Upper lobe of left lung (tissue), 6 donors: ENCODE measurements at regions not wholly inside any gene's neighbourhood (a gene's known extent, or its start where the extent isn't known, plus 50 kb on each side); places are given as distances from the start of the nearest gene placed in this dataset.

Source experiments
- ATAC-seq, 2 donors: fragments of 200-7000 bp; cut with Tn5 transposase; one replicate each; pipeline ENCODE4 v1.9.1; 2022; ENCODE audit warnings: mild to moderate bottlenecking in 2 of 2, moderate library complexity in 2 of 2; ENCODE audit not compliant: low FRiP score in 2 of 2
- DNase-seq, 2 donors: peaks; one replicate each; pipeline ENCODE4 v3.0.0-alpha.2; 2019 to 2020
- H3K27ac ChIP-seq, 4 donors: fragments of 200-600 bp; sonication (generic); one replicate each; pipeline ENCODE4 v1.5.1; 2016 to 2019
- H3K27me3 ChIP-seq, 4 donors: fragments of 200-600 bp; sonication (generic); one replicate each; pipeline ENCODE4 v1.5.1; 2017 to 2019
- H3K36me3 ChIP-seq, 4 donors: fragments of 200-600 bp; sonication (generic); one replicate each; pipeline ENCODE4 v1.5.1; 2016 to 2019
- H3K4me1 ChIP-seq, 4 donors: fragments of 200-600 bp; sonication (generic); one replicate each; pipeline ENCODE4 v1.5.1; 2018 to 2019
- H3K4me3 ChIP-seq, 4 donors: fragments of 200-600 bp; sonication (generic); one replicate each; pipeline ENCODE4 v1.5.1; 2017 to 2019; ENCODE audit warnings: mild to moderate bottlenecking in 2 of 4, moderate library complexity in 1 of 4
- H3K9me3 ChIP-seq, 4 donors: fragments of 200-600 bp; sonication (generic); one replicate each; pipeline ENCODE4 v1.5.1; 2018 to 2019
- CTCF ChIP-seq, 6 experiments: fragments of 450-650 bp in 4 of 6; fragments of 200-600 bp in 2 of 6; sonication (generic) in 2 of 6; IDR thresholded peaks; one replicate each; pipeline ENCODE4 v1.5.1; 2016 to 2019; ENCODE audit warnings: antibody characterized with exemption in 6 of 6
- EP300 ChIP-seq, 4 donors: sonication (generic); formaldehyde crosslinking; IDR thresholded peaks; one replicate each; pipeline ENCODE4 v1.5.1; 2017; ENCODE audit warnings: antibody characterized with exemption in 4 of 4, control low read depth in 2 of 4
- POLR2A ChIP-seq, 4 donors: fragments of 450-650 bp; IDR thresholded peaks; one replicate each; pipeline ENCODE4 v1.5.1; 2016 to 2017; ENCODE audit warnings: antibody characterized with exemption in 4 of 4, mild to moderate bottlenecking in 2 of 4
- POLR2AphosphoS5 ChIP-seq, 2 donors: sonication (generic); formaldehyde crosslinking; IDR thresholded peaks; one replicate each; pipeline ENCODE4 v1.5.1; 2017; ENCODE audit warnings: antibody characterized with exemption in 2 of 2
- WGBS, 2 donors: methylation state at CpG; one replicate each; pipeline ENCODE4 v1.1.5; 2017 to 2018; 5-methylcytosine and 5-hydroxymethylcytosine counted together
- donor health status: DM: no; HTN: no; CAD: no; lungs with moderate emphysema.
- donor health status: DM: no; HTN: yes; CAD: no; lungs with severe emphysema.

GRCh38 chr1:189185097-189185496 is 1292.6 kb downstream of the BRINP3 start:
- TF ChIP-seq POLR2AphosphoS5 (IDR thresholded peaks at IDR 0.05) = no peak
- no peak for TF ChIP-seq CTCF (IDR thresholded peaks at IDR 0.05)
- no peak for TF ChIP-seq POLR2A (IDR thresholded peaks at IDR 0.05)
- no peak for TF ChIP-seq EP300 (IDR thresholded peaks at IDR 0.05)
- no peak overlapping the region for H3K4me3 ChIP-seq
- H3K9me3 ChIP-seq = no peaks in the 10 kb centered on the region
- no peaks in the 10 kb centered on the region for H3K4me1 ChIP-seq
- WGBS, 2 donors = 56 to 64% methylated on average over 2 of the region's 2 CpGs
- ATAC-seq (no peak), DNase-seq (no peak)
- no peaks in the 10 kb centered on the region for H3K27me3 ChIP-seq
- H3K36me3 ChIP-seq = no peaks in the 10 kb centered on the region
- H3K27ac ChIP-seq = no peak overlapping the region

- no peaks in the 10 kb centered on the region for H3K4me1 ChIP-seq
- WGBS, 2 donors = 84% methylated on average over 2 of the region's 2 CpGs
- TF ChIP-seq CTCF (IDR thresholded peaks at IDR 0.05) (no peak), POLR2A (IDR thresholded peaks at IDR 0.05) (no peak), POLR2AphosphoS5 (IDR thresholded peaks at IDR 0.05) (no peak), EP300 (IDR thresholded peaks at IDR 0.05) (no peak)
- no peak overlapping the region for H3K27ac ChIP-seq
- ATAC-seq (no peak), DNase-seq (no peak)
- no peaks in the 10 kb centered on the region for H3K9me3 ChIP-seq
- H3K36me3 ChIP-seq = no peaks in the 10 kb centered on the region
- H3K27me3 ChIP-seq = no peaks in the 10 kb centered on the region
- H3K4me3 ChIP-seq = no peak overlapping the region
Observed at GRCh38 chr1:189192741-189193520, 1284.7 kb downstream of the BRINP3 start.

- TF ChIP-seq EP300 (IDR thresholded peaks at IDR 0.05) (no peak), CTCF (IDR thresholded peaks at IDR 0.05) (no peak), POLR2A (IDR thresholded peaks at IDR 0.05) (no peak), POLR2AphosphoS5 (IDR thresholded peaks at IDR 0.05) (no peak)
- H3K4me1 ChIP-seq = no peaks in the 10 kb centered on the region
- no peaks in the 10 kb centered on the region for H3K36me3 ChIP-seq
- H3K4me3 ChIP-seq = no peak overlapping the region
- H3K27me3 ChIP-seq = no peaks in the 10 kb centered on the region
- peaks cover 0 to 3% (median 0%) of the 10 kb centered on the region in 4 donors for H3K9me3 ChIP-seq
- DNase-seq (no peak), ATAC-seq (no peak)
- H3K27ac ChIP-seq = no peak overlapping the region
- 55 to 56% methylated on average over 2 of the region's 2 CpGs for WGBS, 2 donors
Observed at GRCh38 chr1:189205863-189206262, 1271.8 kb downstream of the BRINP3 start.

- Histone ChIP-seq H3K4me1 (no peaks in the 10 kb centered on the region), H3K27me3 (no peaks in the 10 kb centered on the region), H3K9me3 (peaks cover 0 to 3% (median 0%) of the 10 kb centered on the region in 4 donors), H3K4me3 (no peak overlapping the region), H3K27ac (no peak overlapping the region), H3K36me3 (no peaks in the 10 kb centered on the region)
- no peak for TF ChIP-seq EP300 (IDR thresholded peaks at IDR 0.05)
- no peak for TF ChIP-seq CTCF (IDR thresholded peaks at IDR 0.05)
- no peak for TF ChIP-seq POLR2A (IDR thresholded peaks at IDR 0.05)
- TF ChIP-seq POLR2AphosphoS5 (IDR thresholded peaks at IDR 0.05) = no peak
- DNase-seq = no peak
- no peak for ATAC-seq
Observed at GRCh38 chr1:189206617-189207016, 1271.0 kb downstream of the BRINP3 start.

- H3K27ac ChIP-seq = no peak overlapping the region
- no peaks in the 10 kb centered on the region for H3K27me3 ChIP-seq
- H3K4me1 ChIP-seq = no peaks in the 10 kb centered on the region
- H3K4me3 ChIP-seq = no peak overlapping the region
- H3K9me3 ChIP-seq = peaks cover 0 to 3% (median 0%) of the 10 kb centered on the region in 4 donors
- WGBS, 2 donors = 72 to 84% methylated on average over 3 of the region's 3 CpGs
- DNase-seq = no peak
- no peak for TF ChIP-seq CTCF (IDR thresholded peaks at IDR 0.05)
- no peak for TF ChIP-seq POLR2AphosphoS5 (IDR thresholded peaks at IDR 0.05)
- no peak for TF ChIP-seq EP300 (IDR thresholded peaks at IDR 0.05)
- ATAC-seq = no peak
- H3K36me3 ChIP-seq = no peaks in the 10 kb centered on the region
Observed at GRCh38 chr1:189211742-189212141, 1265.9 kb downstream of the BRINP3 start.
